ENCODE measurements at regions not wholly inside any gene's neighbourhood (a gene's known extent, or its start where the extent isn't known, plus 50 kb on each side); places are given as distances from the start of the nearest gene placed in this dataset.

DNA sequence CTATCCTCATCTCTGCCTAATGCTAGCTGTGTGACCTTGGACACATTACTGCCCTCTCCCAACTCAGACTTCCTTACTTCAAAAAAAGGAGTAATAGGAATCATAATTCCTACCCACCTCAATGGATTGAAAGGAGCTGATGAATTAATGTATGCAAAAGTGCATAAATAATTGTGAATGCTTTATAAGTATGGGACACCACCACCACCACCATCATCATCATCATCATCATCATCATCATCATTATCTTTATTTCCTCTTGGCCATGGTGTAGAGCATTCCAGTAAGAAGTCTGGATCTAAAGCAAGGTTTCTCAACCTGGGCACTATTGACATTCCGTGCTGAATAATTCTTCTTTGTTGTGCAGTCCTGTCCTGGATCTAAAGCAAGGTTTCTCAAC, 282.5 kb downstream of the MEX3B start:
- no peak overlapping the region for H3K4me3 Mint-ChIP-seq
- no peaks in the 10 kb centered on the region for H3K4me1 ChIP-seq
- H3K36me3 Mint-ChIP-seq, result no peaks in the 10 kb centered on the region
- no peak overlapping the region for H3K4me3 ChIP-seq
- H3K9me3 ChIP-seq (ENCODE audit: low read depth), result no peaks in the 10 kb centered on the region
- H3K36me3 ChIP-seq, result no peaks in the 10 kb centered on the region
- H3K27ac ChIP-seq, result no peak overlapping the region
- no peaks in the 10 kb centered on the region for H3K27me3 Mint-ChIP-seq (ENCODE audit: insufficient read depth, low read depth)
- H3K9ac ChIP-seq, result no peak overlapping the region
- H3K27me3 ChIP-seq, result no peaks in the 10 kb centered on the region
- DNase-seq (ENCODE audit: low spot score), result no peak
- no peaks in the 10 kb centered on the region for H4K20me1 ChIP-seq (ENCODE audit: low read depth)
- H3K27ac Mint-ChIP-seq, result no peak overlapping the region
- H3F3A ChIP-seq (ENCODE audit: low read depth), result no peaks in the 10 kb centered on the region
- no peak overlapping the region for H2AFZ ChIP-seq (replicated peaks)
- TF ChIP-seq CTCF (IDR thresholded peaks at IDR 0.05) (no peak), EZH2 (IDR thresholded peaks at IDR 0.05) (no peak), EZH2phosphoT487 (IDR thresholded peaks at IDR 0.05) (no peak)
- no peaks in the 10 kb centered on the region for H3K79me2 ChIP-seq (ENCODE audit: low read depth)
- no peak overlapping the region for H3K4me2 ChIP-seq
- H3K4me1 Mint-ChIP-seq, result no peaks in the 10 kb centered on the region
- H3K9me3 Mint-ChIP-seq, result peaks cover 3% of the 10 kb centered on the region

GRCh38 chr15:81760686-81761085, 285.1 kb downstream of the MEX3B start:
- Histone ChIP-seq H3F3A (ENCODE audit: low read depth) (no peaks in the 10 kb centered on the region), H2AFZ (replicated peaks) (no peak overlapping the region), H3K27me3 (no peaks in the 10 kb centered on the region), H4K20me1 (ENCODE audit: low read depth) (no peaks in the 10 kb centered on the region), H3K9me3 (ENCODE audit: low read depth) (no peaks in the 10 kb centered on the region), H3K4me3 (no peak overlapping the region), H3K36me3 (no peaks in the 10 kb centered on the region), H3K4me2 (no peak overlapping the region), H3K4me1 (no peaks in the 10 kb centered on the region), H3K79me2 (ENCODE audit: low read depth) (no peaks in the 10 kb centered on the region), H3K27ac (no peak overlapping the region), H3K9ac (no peak overlapping the region)
- Mint-ChIP-seq H3K27me3 (ENCODE audit: insufficient read depth, low read depth) (no peaks in the 10 kb centered on the region), H3K9me3 (peaks cover 3% of the 10 kb centered on the region), H3K4me1 (no peaks in the 10 kb centered on the region), H3K36me3 (peaks cover 1% of the 10 kb centered on the region), H3K27ac (no peak overlapping the region), H3K4me3 (no peak overlapping the region)
- no peak for DNase-seq (ENCODE audit: low spot score)
- TF ChIP-seq EZH2 (IDR thresholded peaks at IDR 0.05) (no peak), CTCF (IDR thresholded peaks at IDR 0.05) (no peak), EZH2phosphoT487 (IDR thresholded peaks at IDR 0.05) (no peak)

DNA sequence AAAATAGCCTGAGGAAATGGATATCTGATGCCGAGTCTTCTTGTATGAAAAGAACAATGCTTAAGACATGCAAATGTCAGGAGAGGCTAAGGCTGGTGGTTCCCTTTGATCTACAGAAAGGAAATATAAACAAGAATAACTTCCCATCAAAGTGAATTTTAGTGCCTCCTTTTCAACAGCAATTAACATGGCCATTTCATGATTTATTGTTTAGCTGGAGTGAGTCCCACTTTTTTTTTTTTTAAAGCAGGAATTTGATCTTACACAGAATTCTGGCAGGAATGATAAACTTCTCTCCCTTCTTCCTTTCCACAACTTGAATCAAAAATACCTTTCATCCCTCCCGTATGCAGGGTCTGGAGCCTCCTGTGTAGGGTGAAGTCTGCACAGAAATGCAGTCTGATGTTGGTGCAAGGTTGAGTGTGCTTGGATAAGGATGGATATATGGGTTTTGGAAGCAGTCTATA, 287.0 kb downstream of the MEX3B start:
- H3K36me3 Mint-ChIP-seq, result peaks cover 1% of the 10 kb centered on the region
- Histone ChIP-seq H3K36me3 (no peaks in the 10 kb centered on the region), H3K4me3 (no peak overlapping the region), H3K4me1 (peaks cover 8% of the 10 kb centered on the region), H3K4me2 (no peak overlapping the region), H3K9me3 (ENCODE audit: low read depth) (no peaks in the 10 kb centered on the region), H2AFZ (replicated peaks) (no peak overlapping the region), H4K20me1 (ENCODE audit: low read depth) (peaks cover 9% of the 10 kb centered on the region), H3F3A (ENCODE audit: low read depth) (no peaks in the 10 kb centered on the region), H3K79me2 (ENCODE audit: low read depth) (no peaks in the 10 kb centered on the region), H3K27ac (no peak overlapping the region), H3K27me3 (no peaks in the 10 kb centered on the region), H3K9ac (no peak overlapping the region)
- no peak overlapping the region for H3K4me3 Mint-ChIP-seq
- H3K9me3 Mint-ChIP-seq, result peaks cover 3% of the 10 kb centered on the region
- no peak for TF ChIP-seq EZH2phosphoT487 (IDR thresholded peaks at IDR 0.05)
- TF ChIP-seq CTCF (IDR thresholded peaks at IDR 0.05), result no peak
- peaks cover 8% of the 10 kb centered on the region for H3K4me1 Mint-ChIP-seq
- no peak overlapping the region for H3K27ac Mint-ChIP-seq
- DNase-seq (ENCODE audit: low spot score), result no peak
- no peaks in the 10 kb centered on the region for H3K27me3 Mint-ChIP-seq (ENCODE audit: insufficient read depth, low read depth)

Measured in neural progenitor cell (in vitro differentiated cells).